ENCODE measurements at regions not wholly inside any gene's neighbourhood (a gene's known extent, or its start where the extent isn't known, plus 50 kb on each side); places are given as distances from the start of the nearest gene placed in this dataset.
A peak's percentile ranks its signal among the peaks of the same experiment; 100 is the strongest.

GRCh38 chr12:30874455-30875321 is 51.9 kb upstream of the TSPAN11 start:
- DNase-seq: peak; percentile 97

DNA sequence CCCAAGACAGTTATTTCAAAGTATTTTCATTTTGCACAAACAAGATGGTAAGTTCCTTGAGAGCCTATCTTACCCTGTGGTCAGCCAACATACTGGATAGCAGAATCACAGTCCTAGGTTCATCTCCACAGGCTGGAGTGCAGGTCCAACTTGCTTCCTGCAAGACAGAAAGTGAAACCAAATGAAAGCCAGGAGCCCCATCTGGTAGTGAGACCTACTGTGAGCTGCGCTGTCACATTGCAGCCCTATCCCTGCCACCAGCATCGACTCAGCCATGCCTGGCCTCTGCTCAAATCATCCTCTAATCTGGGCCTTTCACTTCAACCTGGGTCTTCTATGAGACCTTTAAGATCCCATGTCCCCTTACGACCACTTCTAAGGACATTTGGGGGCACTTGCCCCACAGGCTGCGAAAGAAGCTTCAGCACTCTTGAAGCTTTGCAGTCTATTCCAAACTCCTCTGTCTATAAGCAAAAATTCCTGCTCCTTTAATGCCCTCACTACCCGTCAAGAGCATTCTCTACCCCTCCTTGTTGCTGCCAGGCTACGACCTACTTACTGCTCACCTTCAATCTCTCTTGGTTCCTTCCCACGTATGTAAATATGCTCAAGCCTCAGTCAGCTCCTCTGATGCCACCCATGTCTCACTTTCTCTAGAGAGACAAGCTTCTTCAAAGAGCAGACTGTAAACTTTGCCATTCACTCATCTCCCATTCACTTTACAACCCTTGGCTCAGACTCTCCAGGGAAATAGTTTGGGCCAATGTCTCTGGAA is 55.9 kb upstream of the TSPAN11 start:
- DNase-seq: no peak

- no peak for DNase-seq
Measured at GRCh38 chr12:30867415-30867814, 59.1 kb upstream of the TSPAN11 start.

DNA sequence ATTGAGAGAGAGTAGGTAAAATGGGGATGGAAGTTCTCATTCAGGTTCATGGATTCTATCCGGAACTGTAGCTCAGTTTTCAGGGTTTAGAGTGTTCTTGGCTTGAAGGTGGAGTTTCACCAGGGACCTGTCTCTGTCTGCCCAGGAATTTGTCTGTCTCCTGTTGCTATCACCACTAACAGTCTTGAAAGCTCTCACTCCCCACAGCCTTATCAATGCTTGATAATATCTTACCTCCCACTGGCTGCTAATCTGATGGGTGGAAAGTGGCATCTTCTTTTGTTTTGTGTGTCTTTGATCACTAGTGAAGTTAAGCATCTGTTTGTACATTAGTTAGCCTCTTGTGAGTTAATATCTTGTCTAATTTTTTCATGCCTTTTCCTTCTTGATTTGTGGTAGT is 60.3 kb upstream of the TSPAN11 start:
- DNase-seq: no peak

- DNase-seq: no peak
Measured at GRCh38 chr12:30863839-30864238, 62.7 kb upstream of the TSPAN11 start.

- no peak for DNase-seq
Measured at GRCh38 chr12:30862486-30862885, 64.1 kb upstream of the TSPAN11 start.

- no peak for DNase-seq
Measured at GRCh38 chr12:30859226-30859625, 67.3 kb upstream of the TSPAN11 start.

- DNase-seq: no peak
Measured at GRCh38 chr12:30858471-30858870, 68.1 kb upstream of the TSPAN11 start.

DNA sequence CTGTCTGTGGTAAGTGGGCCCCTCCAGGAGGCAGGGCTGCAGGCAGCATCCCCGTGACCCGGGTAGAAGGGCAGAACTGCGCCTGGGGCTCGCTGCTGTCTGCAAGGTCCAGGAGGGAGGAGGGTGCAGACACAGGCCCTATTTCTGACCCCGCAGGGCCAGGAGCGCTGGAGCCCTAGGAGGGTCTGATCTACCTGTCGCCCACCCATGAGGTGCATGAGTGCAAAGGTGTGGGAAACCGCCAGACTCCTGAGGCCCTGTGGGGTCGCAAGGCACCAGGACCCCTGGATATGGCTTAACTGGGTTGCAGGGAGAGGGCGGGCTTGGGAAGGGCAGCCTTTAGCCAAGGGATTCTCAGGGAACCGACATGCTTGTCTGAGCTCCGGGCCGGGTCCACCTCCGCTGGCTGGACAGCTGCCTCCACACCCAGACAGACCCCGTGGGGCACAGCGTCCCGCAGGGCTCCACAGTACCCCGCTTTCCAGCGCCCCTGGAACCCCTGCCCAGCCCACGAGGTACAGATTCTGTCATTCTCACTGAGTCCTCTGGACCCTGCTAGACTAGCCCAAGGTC is 72.9 kb upstream of the TSPAN11 start:
- DNase-seq: no peak

DNA sequence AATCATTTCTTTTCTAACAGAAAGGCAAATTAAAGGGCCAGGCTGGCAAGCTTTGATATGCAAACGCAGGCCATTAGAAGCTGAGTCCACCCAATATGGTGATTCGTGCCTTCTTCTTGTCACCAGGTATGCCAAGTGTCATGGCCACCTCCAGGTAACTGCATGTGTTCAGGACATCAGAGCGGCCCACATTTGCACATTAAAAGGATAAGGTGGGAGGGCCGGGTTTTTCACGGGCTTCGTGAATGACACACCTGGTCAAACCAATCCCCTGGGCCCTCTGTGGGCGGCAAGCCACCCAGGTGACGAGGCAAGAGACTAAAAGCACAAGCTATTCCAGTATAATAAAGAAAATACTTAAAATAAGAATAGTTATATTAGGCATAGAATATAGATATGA is 75.9 kb upstream of the TSPAN11 start:
- DNase-seq: no peak

DNA sequence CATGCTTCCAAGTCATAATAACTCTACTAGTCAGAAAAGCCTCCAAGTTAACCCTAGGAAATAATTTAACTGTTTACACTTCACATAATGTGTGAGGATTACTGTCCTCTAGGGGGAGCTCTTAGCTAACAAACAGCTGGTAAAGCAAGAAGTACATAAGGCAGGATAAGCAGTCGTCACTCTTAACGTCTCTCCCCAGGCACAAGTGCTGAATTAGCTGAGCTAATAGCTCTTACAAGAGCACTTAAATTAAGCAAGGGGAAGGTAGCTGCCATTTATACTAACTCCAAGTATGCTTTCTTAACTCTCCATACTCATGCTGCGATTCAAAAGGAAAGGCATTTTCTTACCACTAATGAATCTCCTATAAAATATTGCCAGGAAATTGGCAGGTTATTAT is 79.3 kb upstream of the TSPAN11 start:
- peak; percentile 63 for DNase-seq

GRCh38 chr12:30846776-30847175 is 79.8 kb upstream of the TSPAN11 start:
- no peak for DNase-seq

GRCh38 chr12:30845676-30846075 is 80.9 kb upstream of the TSPAN11 start:
- DNase-seq: no peak

- no peak for DNase-seq
Measured at GRCh38 chr12:30843211-30843610, 83.3 kb upstream of the TSPAN11 start.

DNA sequence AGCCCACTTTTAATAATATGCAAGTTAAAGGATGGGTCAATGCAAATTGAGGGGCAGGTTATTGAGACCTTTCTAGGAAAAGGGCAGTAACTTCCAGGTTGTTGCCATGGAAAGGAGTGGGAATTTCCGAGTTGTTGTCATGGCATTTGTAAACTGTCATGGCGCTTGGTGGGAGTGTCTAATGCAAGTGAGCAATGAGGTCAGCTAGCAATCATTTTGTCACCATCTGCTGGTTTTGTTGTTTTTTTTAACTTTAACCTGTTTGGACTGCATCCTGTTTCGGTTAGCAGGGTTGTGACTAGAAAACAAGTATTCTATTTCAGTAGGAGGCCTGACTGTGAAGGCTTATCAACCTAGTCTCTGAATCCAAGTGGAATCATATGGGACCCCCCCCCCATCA is 85.8 kb upstream of the TSPAN11 start:
- no peak for DNase-seq

DNA sequence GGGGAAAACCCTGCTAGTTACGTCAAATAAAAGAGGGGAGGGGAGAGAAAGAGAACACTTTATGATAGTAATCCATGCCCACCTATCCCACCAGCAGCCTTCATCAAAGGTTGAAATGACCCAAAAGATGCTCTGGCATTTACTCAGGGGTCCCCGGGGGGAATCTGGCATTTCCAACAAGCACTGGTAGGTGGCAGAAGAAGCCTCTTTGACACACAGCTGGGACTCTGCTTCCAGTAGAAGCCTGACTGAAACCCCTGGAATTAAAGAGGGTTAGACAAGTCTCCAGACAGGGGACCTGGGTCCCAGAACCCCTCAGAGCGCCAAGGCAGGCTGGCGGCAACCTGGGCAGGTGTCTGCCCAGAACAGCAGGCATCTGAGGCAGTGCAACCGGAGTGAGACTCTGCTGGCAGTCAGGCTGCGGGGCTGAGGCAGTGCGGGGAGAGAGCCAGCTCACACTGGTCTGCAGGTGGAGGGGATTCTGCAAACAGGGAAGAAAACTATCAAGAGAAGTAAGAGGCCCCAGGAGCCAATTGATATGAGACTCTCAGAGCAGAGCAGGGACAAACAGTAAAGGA is 85.0 kb upstream of the CAPRIN2 start:
- no peak for DNase-seq

- DNase-seq: no peak
Measured at GRCh38 chr12:30837595-30837994, 82.8 kb upstream of the CAPRIN2 start.

- no peak for DNase-seq
Measured at GRCh38 chr12:30836656-30837445, 82.1 kb upstream of the CAPRIN2 start.

DNA sequence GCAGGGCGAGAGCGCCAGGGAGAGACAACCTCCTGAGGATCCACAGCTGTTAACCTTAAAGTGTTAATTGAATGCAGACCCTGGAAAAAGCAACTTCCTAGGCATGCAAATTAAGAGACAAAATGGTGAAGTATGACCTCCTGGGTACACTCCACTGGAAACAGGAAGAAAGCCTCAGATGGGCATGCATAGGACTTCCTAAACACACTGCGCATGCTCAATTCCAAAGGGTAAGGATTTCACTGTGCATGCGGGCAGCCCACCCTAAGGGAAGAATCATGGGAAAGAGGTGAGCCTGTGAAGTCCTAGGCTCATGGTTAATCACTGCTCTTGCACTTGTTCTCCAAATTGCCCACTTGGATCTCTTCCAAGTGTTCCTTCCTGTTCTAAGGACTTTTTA is 80.5 kb upstream of the CAPRIN2 start:
- DNase-seq: no peak

GRCh38 chr12:30830751-30831150 is 76.0 kb upstream of the CAPRIN2 start:
- no peak for DNase-seq

GRCh38 chr12:30829876-30830275 is 75.1 kb upstream of the CAPRIN2 start:
- DNase-seq: no peak

GRCh38 chr12:30828686-30829085 is 73.9 kb upstream of the CAPRIN2 start:
- no peak for DNase-seq
